ENCODE measurements at regions not wholly inside any gene's neighbourhood (a gene's known extent, or its start where the extent isn't known, plus 50 kb on each side); places are given as distances from the start of the nearest gene placed in this dataset.

DNA sequence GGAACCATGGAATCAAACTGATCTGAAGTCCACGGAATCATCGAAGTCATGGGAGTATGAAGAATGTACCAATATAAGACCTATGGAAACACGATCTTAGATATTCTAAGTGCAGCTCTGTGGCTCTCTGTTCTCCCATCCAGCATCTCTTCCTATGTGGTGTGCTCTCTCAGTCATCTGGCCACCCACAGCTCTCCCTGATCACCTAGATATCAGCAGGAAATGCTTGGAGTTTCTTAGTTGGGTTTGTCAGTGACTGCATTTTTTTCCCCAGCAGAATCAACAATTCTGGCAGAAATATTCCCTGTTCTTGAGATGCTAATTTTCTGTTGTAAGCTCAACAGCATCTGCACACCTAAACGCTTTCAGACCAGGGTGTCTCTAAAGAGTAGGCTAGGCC, 94.1 kb downstream of the GC start:
- H3K4me2 ChIP-seq (ENCODE audit: low read length), result no peak overlapping the region
- no peaks in the 10 kb centered on the region for H3K9me2 ChIP-seq (ENCODE audit: insufficient read depth)
- no peak overlapping the region for H2AFZ ChIP-seq (ENCODE audit: low read depth, low read length, poor library complexity, severe bottlenecking)
- H3K9me3 ChIP-seq (ENCODE audit: control insufficient read depth in 1 of 2, insufficient read depth in 1 of 2, low read depth in 1 of 2, low read length in 2 of 2), result no peaks in the 10 kb centered on the region
- H3K4me3 ChIP-seq (replicated peaks in 1 of 2; ENCODE audit: low read depth in 1 of 2, low read length in 2 of 2), result no peak overlapping the region
- H3K27ac ChIP-seq (ENCODE audit: low read depth, low read length), result no peak overlapping the region
- ChIA-PET CTCF (no interaction called here), RAD21 (ENCODE audit: low non-redundant PET in 1 of 2, low total read pairs in 2 of 2, uncharacterized antibody in 2 of 2, unreplicated experiment in 2 of 2) (no interaction called here), POLR2A (no interaction called here)
- intact Hi-C loops (cut with micrococcal nuclease), result no loop called here
- no peaks in the 10 kb centered on the region for H3K4me1 ChIP-seq (ENCODE audit: control insufficient read depth in 1 of 2, insufficient read depth in 2 of 2, low read length in 2 of 2)
- H3K27me3 ChIP-seq (ENCODE audit: insufficient read depth, low read length), result no peaks in the 10 kb centered on the region; the same call in 1 of the 2 replicates
- DNase-seq (ENCODE audit: low read depth, low spot score) (no peak), ATAC-seq (no peak)
- BruUV-seq (replicated peaks), result no TSS peak
- H3K9ac ChIP-seq (ENCODE audit: low read length), result no peak overlapping the region
- no peaks in the 10 kb centered on the region for H4K20me1 ChIP-seq (ENCODE audit: insufficient read depth)
- no peaks in the 10 kb centered on the region for H3K79me2 ChIP-seq (ENCODE audit: insufficient read depth, low read length)
- no peaks in the 10 kb centered on the region for H3K36me3 ChIP-seq (ENCODE audit: control insufficient read depth in 1 of 2, insufficient read depth in 2 of 2, low read length in 2 of 2)
- TF ChIP-seq JUND (IDR thresholded peaks at IDR 0.05), result no peak
- TF ChIP-seq FOSL1 (IDR thresholded peaks at IDR 0.05; ENCODE audit: low read depth), result no peak
- TF ChIP-seq, protein P1, sequence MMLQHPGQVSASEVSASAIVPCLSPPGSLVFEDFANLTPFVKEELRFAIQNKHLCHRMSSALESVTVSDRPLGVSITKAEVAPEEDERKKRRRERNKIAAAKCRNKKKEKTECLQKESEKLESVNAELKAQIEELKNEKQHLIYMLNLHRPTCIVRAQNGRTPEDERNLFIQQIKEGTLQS (IDR thresholded peaks at IDR 0.05), result no peak
- no peak for TF ChIP-seq CBX3 (IDR thresholded peaks at IDR 0.05; ENCODE audit: low read depth)
- TF ChIP-seq ZFX (IDR thresholded peaks at IDR 0.05), result no peak
- TF ChIP-seq ZNF274 (IDR thresholded peaks at IDR 0.05; ENCODE audit: low read depth, low read length), result no peak
- TF ChIP-seq RAD21 (IDR thresholded peaks at IDR 0.05; ENCODE audit: low read depth), result no peak
- TF ChIP-seq EZH2phosphoT487 (IDR thresholded peaks at IDR 0.05; ENCODE audit: borderline replicate concordance), result no peak

- Histone ChIP-seq H3K27ac (ENCODE audit: low read depth, low read length) (no peak overlapping the region), H3K4me1 (ENCODE audit: control insufficient read depth in 1 of 2, insufficient read depth in 2 of 2, low read length in 2 of 2) (no peaks in the 10 kb centered on the region), H3K4me3 (replicated peaks in 1 of 2; ENCODE audit: low read depth in 1 of 2, low read length in 2 of 2) (no peak overlapping the region), H3K36me3 (ENCODE audit: control insufficient read depth in 1 of 2, insufficient read depth in 2 of 2, low read length in 2 of 2) (no peaks in the 10 kb centered on the region), H2AFZ (ENCODE audit: low read depth, low read length, poor library complexity, severe bottlenecking) (no peak overlapping the region), H3K9ac (ENCODE audit: low read length) (no peak overlapping the region), H3K9me2 (ENCODE audit: insufficient read depth) (no peaks in the 10 kb centered on the region), H4K20me1 (ENCODE audit: insufficient read depth) (no peaks in the 10 kb centered on the region), H3K79me2 (ENCODE audit: insufficient read depth, low read length) (no peaks in the 10 kb centered on the region), H3K4me2 (ENCODE audit: low read length) (no peak overlapping the region), H3K9me3 (ENCODE audit: control insufficient read depth in 1 of 2, insufficient read depth in 1 of 2, low read depth in 1 of 2, low read length in 2 of 2) (no peaks in the 10 kb centered on the region), H3K27me3 (ENCODE audit: insufficient read depth, low read length) (no peaks in the 10 kb centered on the region; the same call in 1 of the 2 replicates)
- ChIA-PET CTCF (no interaction called here), POLR2A (no interaction called here), RAD21 (ENCODE audit: low non-redundant PET in 1 of 2, low total read pairs in 2 of 2, uncharacterized antibody in 2 of 2, unreplicated experiment in 2 of 2) (no interaction called here)
- BruUV-seq (replicated peaks), result no TSS peak
- TF ChIP-seq, protein P2, sequence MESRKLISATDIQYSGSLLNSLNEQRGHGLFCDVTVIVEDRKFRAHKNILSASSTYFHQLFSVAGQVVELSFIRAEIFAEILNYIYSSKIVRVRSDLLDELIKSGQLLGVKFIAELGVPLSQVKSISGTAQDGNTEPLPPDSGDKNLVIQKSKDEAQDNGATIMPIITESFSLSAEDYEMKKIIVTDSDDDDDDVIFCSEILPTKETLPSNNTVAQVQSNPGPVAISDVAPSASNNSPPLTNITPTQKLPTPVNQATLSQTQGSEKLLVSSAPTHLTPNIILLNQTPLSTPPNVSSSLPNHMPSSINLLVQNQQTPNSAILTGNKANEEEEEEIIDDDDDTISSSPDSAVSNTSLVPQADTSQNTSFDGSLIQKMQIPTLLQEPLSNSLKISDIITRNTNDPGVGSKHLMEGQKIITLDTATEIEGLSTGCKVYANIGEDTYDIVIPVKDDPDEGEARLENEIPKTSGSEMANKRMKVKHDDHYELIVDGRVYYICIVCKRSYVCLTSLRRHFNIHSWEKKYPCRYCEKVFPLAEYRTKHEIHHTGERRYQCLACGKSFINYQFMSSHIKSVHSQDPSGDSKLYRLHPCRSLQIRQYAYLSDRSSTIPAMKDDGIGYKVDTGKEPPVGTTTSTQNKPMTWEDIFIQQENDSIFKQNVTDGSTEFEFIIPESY (IDR thresholded peaks at IDR 0.05; ENCODE audit: extremely low read depth, insufficient replicate concordance, low read length), result no peak
- TF ChIP-seq POLR2A (IDR thresholded peaks at IDR 0.05; ENCODE audit: borderline replicate concordance, extremely low read depth, insufficient read depth, insufficient read length), result no peak
- no peak for TF ChIP-seq RAD21 (IDR thresholded peaks at IDR 0.05; ENCODE audit: low read depth)
- intact Hi-C loops (cut with micrococcal nuclease), result no loop called here
- DNase-seq (ENCODE audit: low read depth, low spot score) (no peak), ATAC-seq (no peak)
Measured at GRCh38 chr4:71687056-71687455, 96.8 kb downstream of the GC start.
